Choroid plexus epithelial cell (primary cell): ENCODE measurements at regions not wholly inside any gene's neighbourhood (a gene's known extent, or its start where the extent isn't known, plus 50 kb on each side); places are given as distances from the start of the nearest gene placed in this dataset.
"Not testable (repeated sequence)": the region's sequence is repeated elsewhere in the genome, so short reads cannot be mapped to it uniquely, and the experiment has no call there.

Experiments
- DNase-seq: peaks from one replicate; pipeline ENCODE4 v3.0.0-alpha.2; 2010; ENCODE audit warnings: low read depth
- H3K4me3 ChIP-seq: 2 replicates; pipeline ENCODE4 v1.5.1; 2011; ENCODE audit warnings: low read depth, mild to moderate bottlenecking, control low read depth, low read length, moderate library complexity
- TF ChIP-seq, protein P1 (sequence below): conservative IDR thresholded peaks from 2 replicates; pipeline ENCODE4 v1.5.1; 2011; ENCODE audit warnings: low read depth, mild to moderate bottlenecking, control low read depth, inconsistent platforms, low read length, moderate library complexity

DNA sequence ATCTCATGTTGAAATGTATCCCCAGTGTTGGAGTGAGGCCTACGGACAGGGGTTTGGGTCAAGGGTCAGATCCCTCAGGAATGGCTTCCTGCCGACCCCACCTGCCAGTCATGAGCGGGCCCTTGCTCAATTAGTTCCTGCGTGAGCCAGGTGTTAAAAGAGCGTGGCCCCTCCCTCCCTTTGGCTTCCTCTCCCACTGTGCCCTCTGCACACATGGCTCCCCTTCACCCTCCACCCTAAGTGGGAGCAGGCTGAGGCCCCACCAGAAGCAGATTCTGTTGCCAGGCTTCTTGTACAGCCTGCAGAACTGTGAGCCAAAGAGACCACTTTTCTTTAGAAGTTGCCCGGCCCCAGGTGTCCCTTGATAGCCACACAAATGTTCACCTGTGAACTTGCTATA, 193.3 kb downstream of the NPIPB11 start:
- not testable (repeated sequence) for H3K4me3 ChIP-seq, DNase-seq

DNA sequence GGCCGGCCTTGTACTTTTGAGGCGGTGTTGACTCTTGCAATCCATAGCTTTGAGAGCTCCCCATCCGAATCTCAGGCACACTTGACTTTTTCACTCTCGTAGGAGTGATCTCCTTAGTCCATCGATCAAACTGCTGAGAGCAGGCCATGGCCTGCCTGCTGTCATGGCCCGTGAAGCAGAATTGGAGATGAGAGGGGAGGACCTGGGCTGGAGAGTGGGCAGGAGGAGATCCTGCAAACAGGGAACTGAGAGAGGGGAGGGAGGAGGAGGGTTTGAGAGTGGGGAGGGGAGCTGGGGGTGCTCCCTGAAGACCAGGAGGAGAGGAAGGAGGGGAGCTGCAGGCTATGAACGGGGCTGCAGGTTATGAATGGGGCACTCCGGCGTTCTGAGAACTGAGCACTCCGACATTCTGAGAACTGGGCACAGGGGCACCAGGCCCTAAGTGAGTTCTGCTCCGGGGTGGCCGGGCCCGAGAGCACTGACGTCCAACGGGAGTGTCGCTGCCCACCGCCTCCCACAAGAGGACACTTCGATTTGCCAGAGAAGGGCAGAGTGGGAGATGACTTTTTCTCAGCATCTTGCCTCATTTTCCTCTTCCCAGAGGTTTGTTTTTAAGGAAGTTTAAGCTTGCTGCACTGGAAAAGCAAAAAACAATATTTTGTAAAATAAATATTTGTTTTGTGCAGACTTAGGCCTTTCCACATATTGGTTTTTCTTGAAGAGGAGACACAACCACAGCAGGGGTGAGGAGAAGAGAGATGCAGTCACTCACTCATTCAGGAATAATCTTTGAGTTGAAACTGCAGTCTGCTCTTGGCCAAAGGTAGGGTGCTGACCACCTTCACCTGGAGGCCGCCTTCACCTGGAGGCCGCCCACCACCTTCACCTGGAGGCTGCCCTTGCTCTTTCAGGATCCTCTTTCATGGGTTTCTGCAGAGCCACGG, 194.2 kb downstream of the NPIPB11 start:
- DNase-seq, result not testable (repeated sequence)

DNA sequence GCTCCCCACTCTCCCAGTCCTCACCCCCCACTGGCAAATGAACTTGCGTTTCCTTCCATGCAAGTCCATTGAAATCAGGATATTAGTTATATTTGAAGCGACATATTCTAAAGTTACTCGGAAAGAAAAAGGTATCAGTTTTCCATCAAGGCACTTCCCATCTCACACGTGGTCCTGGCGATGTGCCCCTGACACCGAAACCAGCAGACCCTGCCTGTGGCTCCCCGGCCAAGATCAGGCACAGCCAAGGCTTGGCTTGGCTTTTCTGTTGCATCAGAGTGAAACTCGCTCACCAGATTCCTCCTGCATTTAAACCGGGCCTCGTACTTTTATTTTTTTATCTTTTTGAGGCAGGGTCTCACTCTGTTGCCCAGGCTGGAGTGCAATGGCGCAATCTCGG, 195.1 kb downstream of the NPIPB11 start:
- not testable (repeated sequence) for H3K4me3 ChIP-seq, DNase-seq

More for the DNA sequence above, 194.2 kb downstream of the NPIPB11 start:
- H3K4me3 ChIP-seq, result not testable (repeated sequence)

DNA sequence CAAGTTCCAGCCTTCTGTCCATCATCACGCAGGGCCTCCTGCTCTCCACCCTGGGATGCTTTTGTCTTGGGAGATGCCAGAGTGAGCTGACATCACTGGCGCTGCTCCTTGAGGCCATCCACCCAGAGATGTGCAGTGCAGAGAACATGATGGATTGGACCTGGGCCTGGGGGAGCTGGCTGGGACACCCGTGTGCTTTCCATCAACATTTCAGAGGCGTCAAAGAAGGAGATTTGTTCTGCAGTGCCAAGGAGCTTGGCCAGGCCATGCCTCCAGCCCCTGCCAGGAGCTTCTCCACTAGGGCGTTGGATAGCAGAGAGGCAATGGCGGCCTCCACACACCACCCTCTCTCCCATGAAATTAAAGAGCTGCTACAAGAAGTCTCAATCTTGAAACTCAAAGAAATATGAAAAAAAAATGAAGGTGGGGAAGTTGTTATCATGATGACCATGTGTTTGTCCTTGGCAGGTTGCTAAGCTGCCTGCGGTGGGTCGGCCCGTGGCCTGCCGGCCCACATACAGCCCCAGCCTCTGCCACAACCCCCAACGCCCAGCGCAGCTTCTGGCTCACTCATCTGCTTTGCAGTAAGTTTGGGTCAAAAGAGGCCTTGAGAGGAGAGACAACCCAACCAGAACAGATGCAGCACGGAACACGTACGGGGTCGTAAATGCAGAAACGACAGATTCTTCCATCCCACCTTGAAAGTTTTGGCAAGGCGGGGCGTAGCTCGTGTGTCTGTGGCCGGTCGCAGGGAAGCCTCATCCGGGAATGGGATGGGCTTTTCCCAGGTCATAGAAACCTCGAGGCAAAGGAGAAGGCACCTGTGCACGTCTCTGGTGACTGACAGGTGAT, 196.0 kb downstream of the NPIPB11 start:
- not testable (repeated sequence) for DNase-seq, H3K4me3 ChIP-seq

DNA sequence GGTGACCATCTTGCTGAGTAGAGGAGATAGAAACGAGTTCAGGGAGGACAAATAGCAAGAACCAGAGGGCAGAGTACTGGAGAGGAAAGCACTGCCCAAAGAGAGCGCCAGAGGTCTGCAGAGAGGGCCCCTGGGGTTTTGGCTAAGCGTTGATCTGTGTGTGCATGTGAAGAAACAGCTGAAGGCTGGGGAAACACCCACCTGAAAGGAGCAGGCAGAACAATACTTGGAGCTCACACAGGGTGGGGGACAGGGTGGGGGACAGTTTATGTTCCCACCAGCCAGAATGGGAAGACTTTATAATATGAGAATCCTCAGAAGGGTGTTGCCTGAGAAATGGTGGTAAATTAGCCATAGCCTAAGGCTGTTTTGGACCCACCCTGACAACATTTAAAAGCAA, 200.4 kb downstream of the NPIPB11 start:
- not testable (repeated sequence) for H3K4me3 ChIP-seq, DNase-seq

DNA sequence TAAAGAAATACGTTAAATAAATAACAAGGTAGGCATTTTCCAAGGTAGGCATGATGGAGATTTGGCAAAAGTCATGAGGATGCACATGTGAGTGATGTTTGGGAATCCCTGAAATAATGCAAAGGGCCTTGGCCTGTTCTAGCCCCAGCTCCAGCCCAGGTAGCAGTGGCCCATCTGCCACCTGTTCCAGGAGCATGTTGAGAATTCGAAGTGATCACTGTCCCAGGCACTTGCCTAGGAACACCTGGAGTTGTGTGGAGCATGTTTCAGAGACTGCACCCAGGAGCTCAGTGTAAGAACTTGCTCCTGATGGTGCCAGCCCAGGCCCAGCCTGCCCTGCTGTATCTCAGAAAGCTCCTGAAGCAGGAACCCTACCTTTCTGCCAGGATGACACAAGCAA, 201.4 kb downstream of the NPIPB11 start:
- not testable (repeated sequence) for H3K4me3 ChIP-seq, DNase-seq

DNA sequence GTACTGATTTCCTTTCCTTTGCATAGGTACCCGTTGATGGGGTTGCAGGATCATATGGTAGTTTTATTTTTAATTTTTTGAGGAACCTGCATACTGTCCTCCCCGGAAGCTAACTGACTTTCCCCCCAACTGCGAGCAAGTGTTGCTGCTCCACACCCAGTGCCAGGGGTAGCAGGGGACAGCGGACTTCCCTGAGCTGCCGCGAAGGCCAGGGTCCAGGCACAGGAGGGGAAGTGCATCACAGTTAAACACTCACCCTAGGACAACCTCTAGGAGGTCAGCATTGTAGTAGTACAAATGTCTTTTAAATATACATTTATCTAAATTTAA, 201.7 kb downstream of the NPIPB11 start:
- TF ChIP-seq, protein P1, sequence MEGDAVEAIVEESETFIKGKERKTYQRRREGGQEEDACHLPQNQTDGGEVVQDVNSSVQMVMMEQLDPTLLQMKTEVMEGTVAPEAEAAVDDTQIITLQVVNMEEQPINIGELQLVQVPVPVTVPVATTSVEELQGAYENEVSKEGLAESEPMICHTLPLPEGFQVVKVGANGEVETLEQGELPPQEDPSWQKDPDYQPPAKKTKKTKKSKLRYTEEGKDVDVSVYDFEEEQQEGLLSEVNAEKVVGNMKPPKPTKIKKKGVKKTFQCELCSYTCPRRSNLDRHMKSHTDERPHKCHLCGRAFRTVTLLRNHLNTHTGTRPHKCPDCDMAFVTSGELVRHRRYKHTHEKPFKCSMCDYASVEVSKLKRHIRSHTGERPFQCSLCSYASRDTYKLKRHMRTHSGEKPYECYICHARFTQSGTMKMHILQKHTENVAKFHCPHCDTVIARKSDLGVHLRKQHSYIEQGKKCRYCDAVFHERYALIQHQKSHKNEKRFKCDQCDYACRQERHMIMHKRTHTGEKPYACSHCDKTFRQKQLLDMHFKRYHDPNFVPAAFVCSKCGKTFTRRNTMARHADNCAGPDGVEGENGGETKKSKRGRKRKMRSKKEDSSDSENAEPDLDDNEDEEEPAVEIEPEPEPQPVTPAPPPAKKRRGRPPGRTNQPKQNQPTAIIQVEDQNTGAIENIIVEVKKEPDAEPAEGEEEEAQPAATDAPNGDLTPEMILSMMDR, result no peak
- DNase-seq, result no peak
- H3K4me3 ChIP-seq, result no peak overlapping the region

DNA sequence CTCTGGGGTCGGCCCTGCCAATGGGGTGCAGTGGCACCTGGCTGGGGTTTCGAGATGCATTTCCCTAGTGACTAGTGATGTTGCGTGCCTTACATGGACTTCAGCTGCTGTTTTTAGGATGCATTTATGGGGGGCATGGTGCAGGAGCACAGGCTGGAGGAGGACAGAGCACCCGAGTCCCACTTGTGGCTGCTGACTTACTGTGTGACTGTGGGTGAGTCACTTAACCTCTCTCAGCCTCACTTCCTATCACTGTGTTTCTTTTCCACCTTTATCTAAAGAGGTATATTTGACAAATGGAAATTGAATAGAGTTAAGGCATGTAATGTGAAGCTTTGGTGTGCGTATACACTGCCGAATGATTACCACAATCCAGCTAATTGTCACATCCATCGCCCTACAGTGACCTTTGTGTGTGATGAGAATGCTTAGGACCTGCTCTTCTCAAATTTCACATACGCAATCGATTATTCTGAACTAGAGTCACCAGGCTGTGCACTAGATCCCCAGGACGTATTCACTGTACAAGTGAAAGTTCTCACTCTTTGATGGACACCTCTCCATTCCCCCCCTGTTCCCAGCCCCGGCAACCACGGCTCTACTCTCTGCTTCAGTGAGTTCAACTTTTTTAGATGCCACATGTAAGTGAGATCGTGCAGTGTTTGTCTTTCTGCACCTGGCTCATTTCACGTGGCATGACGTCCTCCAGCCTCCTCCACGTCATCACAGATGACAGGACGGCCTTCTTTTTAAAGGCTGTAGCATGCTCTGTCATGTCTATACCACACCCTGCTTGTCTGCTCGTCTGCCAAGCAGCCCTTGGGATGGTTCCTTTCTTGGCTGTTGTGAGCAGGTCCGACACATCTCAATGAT, 202.3 kb downstream of the NPIPB11 start:
- not testable (repeated sequence) for DNase-seq, H3K4me3 ChIP-seq

DNA sequence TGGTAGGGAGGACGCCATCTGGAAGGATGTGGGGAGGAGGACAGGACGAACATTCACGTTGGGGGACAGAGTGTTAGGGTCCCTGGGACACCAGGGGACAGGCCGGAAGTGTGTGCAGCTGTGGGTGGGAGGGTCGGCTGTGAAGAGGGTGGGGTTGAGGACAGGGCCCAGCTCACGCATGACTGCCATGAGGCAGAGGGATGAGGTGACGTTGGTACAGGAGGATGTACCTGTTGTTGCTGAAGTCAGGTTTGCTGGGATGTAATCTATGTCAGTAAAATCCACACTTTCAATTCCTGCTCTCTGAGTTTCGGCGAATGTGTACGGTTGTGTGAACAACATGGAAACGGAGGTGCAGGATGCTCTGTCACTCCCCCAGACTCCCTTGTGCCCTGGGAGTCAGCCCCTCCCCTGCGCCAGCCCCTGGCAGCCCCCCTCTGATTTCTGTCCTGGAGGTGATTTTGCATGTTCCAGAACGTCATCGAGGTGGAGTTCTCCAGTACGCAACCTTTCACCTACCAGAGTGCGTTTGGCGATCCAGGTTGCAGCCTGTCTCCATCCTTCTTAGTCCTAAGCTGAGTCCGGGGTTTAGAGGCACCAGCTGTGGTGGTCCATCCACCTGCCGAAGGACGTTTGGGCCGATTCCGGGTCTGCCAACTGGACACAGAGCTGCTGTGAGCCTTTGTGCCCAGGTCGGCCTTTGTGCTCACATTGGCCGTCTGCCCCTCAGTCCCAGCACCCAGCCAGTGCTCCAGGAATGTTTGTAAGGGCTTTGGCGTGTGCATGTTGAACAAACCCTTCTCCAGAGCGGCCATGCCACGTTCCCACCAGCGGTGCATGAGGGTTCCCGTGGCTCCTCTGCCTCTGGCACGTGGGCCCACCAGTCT, 203.2 kb downstream of the NPIPB11 start:
- not testable (repeated sequence) for H3K4me3 ChIP-seq, DNase-seq

DNA sequence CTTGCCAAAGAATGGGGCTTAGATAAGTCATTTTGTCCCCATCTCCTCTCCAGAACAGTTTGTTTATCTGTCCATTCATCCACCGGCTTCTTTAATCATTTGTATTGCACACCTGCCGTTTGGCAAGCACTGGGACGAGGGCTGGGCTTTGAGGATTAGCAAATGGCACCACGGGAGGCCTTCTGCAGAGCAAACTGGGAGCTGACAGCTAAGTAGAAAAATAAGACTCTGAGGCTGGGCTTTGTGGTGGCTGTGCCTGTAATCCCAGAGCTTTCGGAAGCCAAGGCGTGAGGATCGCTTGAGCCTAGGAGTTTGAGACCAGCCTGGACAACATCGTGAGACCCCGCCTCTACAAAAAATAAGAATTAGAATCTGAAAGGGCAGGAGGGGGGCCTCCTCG, 203.9 kb downstream of the NPIPB11 start:
- DNase-seq, result peak; percentile 53
- H3K4me3 ChIP-seq, result not testable (repeated sequence)

DNA sequence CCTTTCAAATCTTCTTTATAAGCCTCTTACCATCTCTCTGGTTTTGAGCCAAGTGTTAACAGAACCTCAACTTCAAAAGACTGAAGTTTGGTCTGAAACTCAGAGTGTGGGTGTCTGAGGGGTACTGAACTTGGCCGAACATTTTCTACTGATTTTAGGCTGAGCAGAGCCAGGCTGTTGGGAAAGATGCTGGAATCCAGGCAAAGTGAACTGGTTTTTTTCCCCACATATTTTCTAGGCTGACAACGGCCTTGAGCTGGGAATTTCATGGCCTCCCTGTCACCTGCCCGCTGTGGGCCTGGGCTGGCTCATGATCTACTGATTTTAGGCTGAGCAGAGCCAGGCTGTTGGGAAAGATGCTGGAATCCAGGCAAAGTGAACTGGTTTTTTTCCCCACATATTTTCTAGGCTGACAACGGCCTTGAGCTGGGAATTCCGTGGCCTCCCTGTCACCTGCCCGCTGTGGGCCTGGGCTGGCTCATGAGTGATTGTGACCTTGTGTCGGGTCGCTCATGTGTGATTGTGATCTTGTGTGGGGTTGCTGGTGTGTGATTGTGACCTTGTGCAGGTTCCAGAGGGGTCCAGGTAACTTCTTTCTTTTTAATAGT, 204.4 kb downstream of the NPIPB11 start:
- not testable (repeated sequence) for H3K4me3 ChIP-seq, DNase-seq

DNA sequence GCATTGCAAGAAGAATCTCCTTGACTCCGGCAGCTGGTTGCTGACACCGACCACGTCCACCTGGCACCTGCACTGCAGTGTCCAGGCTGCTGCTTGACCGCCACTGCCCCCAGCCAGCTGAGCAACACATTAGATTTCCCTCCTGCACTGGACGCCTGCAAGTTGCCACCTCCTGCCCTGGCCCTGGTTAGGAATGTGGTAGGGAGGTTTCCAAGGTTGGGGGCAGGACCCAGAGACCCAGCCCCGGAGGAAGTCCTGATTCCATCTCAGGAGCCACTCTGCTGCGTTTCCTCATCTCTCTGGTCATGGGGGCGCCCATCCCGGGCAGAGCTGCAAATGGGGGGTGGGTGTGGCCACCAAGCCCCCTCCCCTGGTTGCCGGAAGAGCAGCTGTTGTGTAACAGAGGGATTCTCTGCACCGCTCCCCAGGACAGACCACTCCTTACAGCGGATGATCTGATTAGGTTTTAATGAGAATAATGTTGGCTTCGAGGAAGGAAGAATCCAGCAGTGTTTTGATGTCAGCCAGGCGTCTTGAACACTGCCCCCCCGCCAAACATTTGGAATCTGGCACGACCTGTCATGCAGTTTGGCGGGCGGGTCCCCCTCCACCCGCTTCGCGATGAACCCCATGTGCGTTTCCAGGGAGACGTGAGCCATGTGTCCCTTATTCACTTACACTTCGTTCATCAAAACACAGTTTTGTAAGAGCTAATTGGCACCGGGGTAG, 205.1 kb downstream of the NPIPB11 start:
- not testable (repeated sequence) for H3K4me3 ChIP-seq, DNase-seq

DNA sequence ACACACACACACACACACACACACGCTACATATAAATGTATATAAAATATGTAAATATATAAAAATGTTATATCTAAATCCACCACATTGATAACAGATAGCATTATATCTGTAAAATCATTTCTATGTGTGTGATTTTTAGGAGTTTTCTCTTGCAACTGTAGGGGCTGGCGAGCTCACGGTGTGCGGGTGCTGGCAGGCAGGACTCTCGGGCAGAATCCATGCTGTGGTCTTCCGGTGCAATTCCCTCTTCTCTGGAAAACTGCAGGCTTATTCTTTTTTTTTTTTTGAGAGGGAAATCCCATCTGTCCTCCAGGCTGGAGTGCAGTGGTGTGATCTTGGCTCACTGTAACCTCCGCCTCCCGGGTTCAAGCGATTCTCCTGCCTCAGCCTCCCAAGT, 205.8 kb downstream of the NPIPB11 start:
- H3K4me3 ChIP-seq, result not testable (repeated sequence)

DNA sequence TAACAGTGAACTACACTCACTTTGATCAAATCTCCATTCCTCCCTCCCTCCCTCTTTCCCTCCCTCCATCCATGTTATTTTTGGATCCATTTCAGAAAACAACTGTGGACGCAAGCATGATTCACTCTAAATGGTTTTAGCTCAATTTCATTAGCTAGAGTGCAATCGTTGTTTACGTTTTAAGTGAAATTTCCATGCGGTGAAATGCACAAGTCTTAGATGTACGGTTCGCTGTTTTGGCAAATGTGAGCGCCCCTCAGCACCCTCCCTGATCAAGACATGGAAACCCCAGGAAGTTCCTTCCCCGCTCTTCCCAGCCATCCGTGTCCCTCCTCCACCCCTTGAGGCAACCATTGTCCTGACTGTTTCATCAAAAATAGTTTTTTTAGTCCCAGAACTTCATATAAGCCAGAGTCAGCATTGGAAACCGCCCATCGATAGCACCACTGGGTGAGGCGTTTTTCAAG, 206.3 kb downstream of the NPIPB11 start:
- H3K4me3 ChIP-seq, result peak overlapping the region; percentile 3
- DNase-seq, result peak; percentile 65

More for the DNA sequence above, 205.8 kb downstream of the NPIPB11 start:
- not testable (repeated sequence) for DNase-seq

DNA sequence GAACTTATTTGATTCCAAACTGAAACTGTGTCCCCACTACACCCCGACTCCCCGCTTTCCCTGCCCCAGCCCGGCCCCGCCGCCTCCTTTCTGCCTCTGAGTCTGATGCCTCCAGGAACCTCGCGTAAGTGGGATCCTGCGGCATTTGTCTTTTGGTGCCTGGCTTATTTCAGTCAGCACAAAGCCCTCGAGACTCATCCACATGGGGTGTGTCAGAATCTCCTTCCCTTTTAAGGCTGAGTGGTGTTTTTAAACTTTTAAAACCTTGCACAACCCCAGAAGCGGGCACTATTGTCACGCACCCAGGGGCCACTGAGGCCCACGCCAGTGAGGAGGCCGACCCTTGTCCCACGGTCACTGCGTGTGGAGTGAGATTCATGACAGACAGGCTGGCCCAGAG, 206.9 kb downstream of the NPIPB11 start:
- DNase-seq, result peak; percentile 25
- H3K4me3 ChIP-seq, result not testable (repeated sequence)
